SK-N-SH treated with all-trans-retinoic acid at 6 μM for 48 hours (cell line): ENCODE measurements at regions not wholly inside any gene's neighbourhood (a gene's known extent, or its start where the extent isn't known, plus 50 kb on each side); places are given as distances from the start of the nearest gene placed in this dataset.
"Not testable (repeated sequence)": the region's sequence is repeated elsewhere in the genome, so short reads cannot be mapped to it uniquely, and the experiment has no call there.

Experiments
- ARNTL ChIP-seq: fragments of 450-650 bp; formaldehyde crosslinking; IDR thresholded peaks from 2 replicates; pipeline ENCODE4 v1.5.0; 2020; ENCODE audit warnings: low read depth, mild to moderate bottlenecking, moderate library complexity, borderline replicate concordance
- CREB5 ChIP-seq: fragments of 250-450 bp; sonication (Bioruptor Pico); IDR thresholded peaks from 2 replicates; pipeline ENCODE4 v1.5.1; 2020; ENCODE audit warnings: low read depth, mild to moderate bottlenecking, moderate library complexity
- OSR1 ChIP-seq: fragments of 250-450 bp; sonication (Bioruptor Pico); IDR thresholded peaks from 2 replicates; pipeline ENCODE4 v1.8.0; 2022; ENCODE audit warnings: moderate library complexity, mild to moderate bottlenecking, inconsistent platforms
- SNAI2 ChIP-seq: fragments of 250-450 bp; sonication (Bioruptor Pico); IDR thresholded peaks from 2 replicates; pipeline ENCODE4 v1.5.0; 2020; ENCODE audit warnings: mild to moderate bottlenecking, moderate library complexity
- ZFP3 ChIP-seq: fragments of 250-450 bp; sonication (Bioruptor Pico); IDR thresholded peaks from 2 replicates; pipeline ENCODE4 v1.5.0; 2020; ENCODE audit warnings: mild to moderate bottlenecking, moderate library complexity
- TF ChIP-seq, protein P1 (sequence below): fragments of 250-450 bp; sonication (Bioruptor Pico); IDR thresholded peaks from 2 replicates; pipeline ENCODE4 v1.5.0; 2020; ENCODE audit warnings: mild to moderate bottlenecking, moderate library complexity
- TF ChIP-seq, protein P2 (sequence below): fragments of 250-450 bp; sonication (Bioruptor Pico); IDR thresholded peaks from 2 replicates; pipeline ENCODE4 v1.8.0; 2020; ENCODE audit warnings: mild to moderate bottlenecking, moderate library complexity, borderline replicate concordance

DNA sequence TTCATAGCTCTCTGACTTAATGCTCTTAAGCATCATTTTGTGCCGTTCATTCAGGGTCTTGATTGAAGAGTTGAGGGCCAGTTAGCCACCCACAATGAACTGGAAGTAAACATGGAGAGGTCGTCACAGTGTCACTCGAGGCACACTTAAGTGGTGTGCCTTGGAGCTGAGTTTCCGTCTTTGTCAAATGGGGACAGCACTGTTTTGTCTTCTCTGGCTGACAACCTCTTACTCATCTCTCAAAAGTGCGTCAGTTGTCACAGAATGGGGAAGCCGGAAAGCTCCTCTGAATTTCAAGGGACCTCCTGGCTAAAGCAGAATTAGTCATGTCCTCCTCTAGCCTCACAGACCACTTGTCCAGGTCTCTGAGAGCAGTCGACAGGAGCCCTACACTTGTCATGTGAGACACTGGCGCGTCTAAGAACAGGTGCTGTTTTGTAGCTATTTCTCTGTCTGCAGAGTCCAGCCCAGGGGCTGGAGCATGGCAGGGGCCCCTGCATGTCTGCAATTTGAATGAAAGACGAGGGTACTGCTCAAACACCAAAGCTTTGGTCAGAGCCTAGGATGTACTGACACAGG lies 231.5 kb downstream of the NPIPA7 start:
- TF ChIP-seq SNAI2 (CRISPR knock-in tag); OSR1; ZFP3 (CRISPR knock-in tag); CREB5; ARNTL (CRISPR knock-in tag): not testable (repeated sequence)
- TF ChIP-seq, protein P1, sequence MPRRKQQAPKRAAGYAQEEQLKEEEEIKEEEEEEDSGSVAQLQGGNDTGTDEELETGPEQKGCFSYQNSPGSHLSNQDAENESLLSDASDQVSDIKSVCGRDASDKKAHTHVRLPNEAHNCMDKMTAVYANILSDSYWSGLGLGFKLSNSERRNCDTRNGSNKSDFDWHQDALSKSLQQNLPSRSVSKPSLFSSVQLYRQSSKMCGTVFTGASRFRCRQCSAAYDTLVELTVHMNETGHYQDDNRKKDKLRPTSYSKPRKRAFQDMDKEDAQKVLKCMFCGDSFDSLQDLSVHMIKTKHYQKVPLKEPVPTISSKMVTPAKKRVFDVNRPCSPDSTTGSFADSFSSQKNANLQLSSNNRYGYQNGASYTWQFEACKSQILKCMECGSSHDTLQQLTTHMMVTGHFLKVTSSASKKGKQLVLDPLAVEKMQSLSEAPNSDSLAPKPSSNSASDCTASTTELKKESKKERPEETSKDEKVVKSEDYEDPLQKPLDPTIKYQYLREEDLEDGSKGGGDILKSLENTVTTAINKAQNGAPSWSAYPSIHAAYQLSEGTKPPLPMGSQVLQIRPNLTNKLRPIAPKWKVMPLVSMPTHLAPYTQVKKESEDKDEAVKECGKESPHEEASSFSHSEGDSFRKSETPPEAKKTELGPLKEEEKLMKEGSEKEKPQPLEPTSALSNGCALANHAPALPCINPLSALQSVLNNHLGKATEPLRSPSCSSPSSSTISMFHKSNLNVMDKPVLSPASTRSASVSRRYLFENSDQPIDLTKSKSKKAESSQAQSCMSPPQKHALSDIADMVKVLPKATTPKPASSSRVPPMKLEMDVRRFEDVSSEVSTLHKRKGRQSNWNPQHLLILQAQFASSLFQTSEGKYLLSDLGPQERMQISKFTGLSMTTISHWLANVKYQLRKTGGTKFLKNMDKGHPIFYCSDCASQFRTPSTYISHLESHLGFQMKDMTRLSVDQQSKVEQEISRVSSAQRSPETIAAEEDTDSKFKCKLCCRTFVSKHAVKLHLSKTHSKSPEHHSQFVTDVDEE (CRISPR knock-in tag) = not testable (repeated sequence)
- TF ChIP-seq, protein P2, sequence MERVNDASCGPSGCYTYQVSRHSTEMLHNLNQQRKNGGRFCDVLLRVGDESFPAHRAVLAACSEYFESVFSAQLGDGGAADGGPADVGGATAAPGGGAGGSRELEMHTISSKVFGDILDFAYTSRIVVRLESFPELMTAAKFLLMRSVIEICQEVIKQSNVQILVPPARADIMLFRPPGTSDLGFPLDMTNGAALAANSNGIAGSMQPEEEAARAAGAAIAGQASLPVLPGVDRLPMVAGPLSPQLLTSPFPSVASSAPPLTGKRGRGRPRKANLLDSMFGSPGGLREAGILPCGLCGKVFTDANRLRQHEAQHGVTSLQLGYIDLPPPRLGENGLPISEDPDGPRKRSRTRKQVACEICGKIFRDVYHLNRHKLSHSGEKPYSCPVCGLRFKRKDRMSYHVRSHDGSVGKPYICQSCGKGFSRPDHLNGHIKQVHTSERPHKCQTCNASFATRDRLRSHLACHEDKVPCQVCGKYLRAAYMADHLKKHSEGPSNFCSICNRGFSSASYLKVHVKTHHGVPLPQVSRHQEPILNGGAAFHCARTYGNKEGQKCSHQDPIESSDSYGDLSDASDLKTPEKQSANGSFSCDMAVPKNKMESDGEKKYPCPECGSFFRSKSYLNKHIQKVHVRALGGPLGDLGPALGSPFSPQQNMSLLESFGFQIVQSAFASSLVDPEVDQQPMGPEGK (CRISPR knock-in tag) = not testable (repeated sequence)
